NCI-H2196 (cell line): ENCODE measurements at regions not wholly inside any gene's neighbourhood (a gene's known extent, or its start where the extent isn't known, plus 50 kb on each side); places are given as distances from the start of the nearest gene placed in this dataset.
"Not testable (repeated sequence)": the region's sequence is repeated elsewhere in the genome, so short reads cannot be mapped to it uniquely, and the experiment has no call there.

Experiments used
- DNase-seq: peaks from one replicate; lab custom pipeline; 2025; ENCODE audit not compliant: unreplicated experiment; lab: John Stamatoyannopoulos, UW

GRCh38 chr2:125207431-125207830, 1182.3 kb downstream of the CNTNAP5 start:
- no peak for DNase-seq

GRCh38 chr2:125216321-125216720, 1191.2 kb downstream of the CNTNAP5 start:
- DNase-seq: no peak

GRCh38 chr2:125224188-125224587, 1199.1 kb downstream of the CNTNAP5 start:
- no peak for DNase-seq

- no peak for DNase-seq
These were observed 1199.7 kb downstream of the CNTNAP5 start for GRCh38 chr2:125224830-125225229.

GRCh38 chr2:125227843-125228392, 1202.8 kb downstream of the CNTNAP5 start:
- DNase-seq: no peak

- DNase-seq: no peak
These were observed 1215.8 kb downstream of the CNTNAP5 start for GRCh38 chr2:125240870-125241269.

- DNase-seq: no peak
These were observed 1218.0 kb downstream of the CNTNAP5 start for GRCh38 chr2:125243074-125243473.

- no peak for DNase-seq
These were observed 1228.9 kb downstream of the CNTNAP5 start for GRCh38 chr2:125254010-125254409.

- no peak for DNase-seq
These were observed 1234.4 kb downstream of the CNTNAP5 start for GRCh38 chr2:125259451-125259850.

GRCh38 chr2:125260366-125260930, 1235.4 kb downstream of the CNTNAP5 start:
- not testable (repeated sequence) for DNase-seq

- no peak for DNase-seq
These were observed 1239.4 kb downstream of the CNTNAP5 start for GRCh38 chr2:125264453-125264852.

GRCh38 chr2:125267683-125268082, 1242.6 kb downstream of the CNTNAP5 start:
- DNase-seq: no peak

GRCh38 chr2:125272651-125273050, 1247.6 kb downstream of the CNTNAP5 start:
- no peak for DNase-seq

- no peak for DNase-seq
These were observed 1249.6 kb downstream of the CNTNAP5 start for GRCh38 chr2:125274718-125275117.

- no peak for DNase-seq
These were observed 1255.2 kb downstream of the CNTNAP5 start for GRCh38 chr2:125280265-125280664.

GRCh38 chr2:125281242-125281641, 1256.2 kb downstream of the CNTNAP5 start:
- no peak for DNase-seq

- no peak for DNase-seq
These were observed 1271.7 kb downstream of the CNTNAP5 start for GRCh38 chr2:125296742-125297141.

GRCh38 chr2:125310657-125311364, 1285.7 kb downstream of the CNTNAP5 start:
- DNase-seq: no peak

GRCh38 chr2:125312342-125312741, 1287.3 kb downstream of the CNTNAP5 start:
- DNase-seq: no peak

- no peak for DNase-seq
These were observed 1288.7 kb downstream of the CNTNAP5 start for GRCh38 chr2:125313806-125314205.

- DNase-seq: no peak
These were observed 1293.7 kb downstream of the CNTNAP5 start for GRCh38 chr2:125318740-125319139.

GRCh38 chr2:125324273-125324672, 1299.2 kb downstream of the CNTNAP5 start:
- DNase-seq: no peak

- no peak for DNase-seq
These were observed 1305.0 kb downstream of the CNTNAP5 start for GRCh38 chr2:125330133-125330532.
